Fibroblast of lung (primary cell): ENCODE measurements at regions not wholly inside any gene's neighbourhood (a gene's known extent, or its start where the extent isn't known, plus 50 kb on each side); places are given as distances from the start of the nearest gene placed in this dataset.

ENCODE experiments used
- CTCF ChIP-seq, 2 donors: IDR thresholded peaks in 1 of 2; conservative IDR thresholded peaks in 1 of 2; 1 replicate in 1 of 2; 2 replicates in 1 of 2; pipeline ENCODE4 v1.5.1; 2011 to 2012; ENCODE audit warnings: low read length in 2 of 2, control low read depth in 1 of 2, inconsistent platforms in 1 of 2, low read depth in 1 of 2, mild to moderate bottlenecking in 1 of 2
- EZH2 ChIP-seq: IDR thresholded peaks from 2 replicates; pipeline ENCODE4 v1.5.1; 2012; ENCODE audit warnings: low read length, control low read depth, mild to moderate bottlenecking; ENCODE audit errors: missing control alignments

- TF ChIP-seq CTCF (conservative IDR thresholded peaks at IDR 0.05 in 1 of 2, IDR thresholded peaks at IDR 0.05 in 1 of 2; ENCODE audit: low read depth in 1 of 2, low read length in 2 of 2), result no peak
- no peak for TF ChIP-seq EZH2
Observed at GRCh38 chr10:6995831-6996230, 415.0 kb downstream of the SFMBT2 start.
